ENCODE measurements at regions not wholly inside any gene's neighbourhood (a gene's known extent, or its start where the extent isn't known, plus 50 kb on each side); places are given as distances from the start of the nearest gene placed in this dataset.

- intact Hi-C loops (cut with micrococcal nuclease) = no loop called here
- no peak overlapping the region for H3K27ac Mint-ChIP-seq
- TF ChIP-seq CTCF (IDR thresholded peaks at IDR 0.05) (no peak), EZH2 (IDR thresholded peaks at IDR 0.05; ENCODE audit: borderline replicate concordance, insufficient read depth, low read depth, low read length, poor library complexity, severe bottlenecking) (no peak)
- no peak overlapping the region for H3K4me3 Mint-ChIP-seq
- ChIA-PET POLR2A (no interaction called here), CTCF (no interaction called here)
- Histone ChIP-seq H3K27me3 (replicated peaks in 1 of 4; ENCODE audit: control extremely low read depth in 1 of 4, control insufficient read depth in 3 of 4, insufficient read depth in 4 of 4, low read length in 3 of 4) (peaks cover 0 to 3% (median 1%) of the 10 kb centered on the region in 4 experiments), H3K27ac (ENCODE audit: low read length in 2 of 2) (no peak overlapping the region), H3K36me3 (replicated peaks in 1 of 2; ENCODE audit: control extremely low read depth in 1 of 2, control insufficient read depth in 1 of 2, extremely low read depth in 1 of 2, insufficient read depth in 2 of 2, low read length in 1 of 2) (no peaks in the 10 kb centered on the region), H4K20me1 (ENCODE audit: control insufficient read depth, insufficient read depth, low read length, poor library complexity, severe bottlenecking) (no peaks in the 10 kb centered on the region), H3K4me3 (ENCODE audit: control extremely low read depth in 1 of 5, extremely low read depth in 1 of 5, insufficient read depth in 1 of 5, low read depth in 2 of 5, low read length in 4 of 5) (no peak overlapping the region), H3K4me1 (ENCODE audit: control insufficient read depth in 2 of 2, insufficient read depth in 2 of 2, low read length in 2 of 2) (peaks cover 36 to 53% of the 10 kb centered on the region in 2 donors), H3K9ac (ENCODE audit: low read length) (no peak overlapping the region), H2AFZ (ENCODE audit: insufficient read depth, low read depth, low read length, poor library complexity, severe bottlenecking) (no peak overlapping the region), H3K79me2 (ENCODE audit: control insufficient read depth, insufficient read depth, low read length) (no peaks in the 10 kb centered on the region), H3K4me2 (replicated peaks; ENCODE audit: low read depth, low read length, poor library complexity, severe bottlenecking) (no peak overlapping the region), H3K9me3 (ENCODE audit: control extremely low read depth in 1 of 3, control insufficient read depth in 2 of 3, insufficient read depth in 1 of 3, low read length in 2 of 3) (peaks cover 0 to 18% (median 4%) of the 10 kb centered on the region in 3 donors)
- peaks cover 6% of the 10 kb centered on the region for H3K27me3 Mint-ChIP-seq
- ATAC-seq (ENCODE audit: low read depth) (no peak), DNase-seq (no peak)
- H3K4me1 Mint-ChIP-seq = peaks cover 58% of the 10 kb centered on the region
- WGBS (ENCODE audit: insufficient coverage) = 87% methylated on average over 4 of the region's 4 CpGs
- no peaks in the 10 kb centered on the region for H3K9me3 Mint-ChIP-seq (ENCODE audit: insufficient read depth)
Observed at GRCh38 chr6:213284-213683, 79.0 kb upstream of the DUSP22 start.

DNA sequence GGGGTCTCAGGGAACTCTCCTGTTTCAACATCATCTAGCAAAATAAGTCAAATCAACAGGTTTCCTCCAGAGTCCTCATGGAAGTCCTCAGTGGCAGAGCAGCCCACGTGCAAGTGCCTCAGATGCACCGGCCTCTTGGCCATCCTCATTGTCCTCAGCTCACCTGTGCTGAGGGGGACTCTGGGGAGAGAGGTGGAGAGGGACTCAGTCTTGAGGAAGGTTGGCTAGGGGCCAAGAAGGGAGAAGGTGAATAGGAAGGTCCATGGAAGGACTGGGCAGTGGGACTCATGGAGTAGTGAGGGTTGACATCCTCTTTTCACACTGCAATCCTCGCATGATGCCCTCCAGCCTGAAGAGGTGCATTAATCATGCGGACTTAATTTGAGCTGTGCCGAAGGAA is 77.9 kb upstream of the DUSP22 start:
- H3K27me3 Mint-ChIP-seq = peaks cover 4% of the 10 kb centered on the region
- no peak for TF ChIP-seq EZH2 (IDR thresholded peaks at IDR 0.05; ENCODE audit: borderline replicate concordance, insufficient read depth, low read depth, low read length, poor library complexity, severe bottlenecking)
- TF ChIP-seq CTCF (IDR thresholded peaks at IDR 0.05) = no peak

More for the DNA sequence above, 77.9 kb upstream of the DUSP22 start:
- Histone ChIP-seq H3K4me1 (ENCODE audit: control insufficient read depth in 2 of 2, insufficient read depth in 2 of 2, low read length in 2 of 2) (peaks cover 38 to 53% of the 10 kb centered on the region in 2 donors), H3K4me2 (replicated peaks; ENCODE audit: low read depth, low read length, poor library complexity, severe bottlenecking) (no peak overlapping the region), H4K20me1 (ENCODE audit: control insufficient read depth, insufficient read depth, low read length, poor library complexity, severe bottlenecking) (no peaks in the 10 kb centered on the region), H3K27ac (ENCODE audit: low read length in 2 of 2) (no peak overlapping the region), H3K27me3 (replicated peaks in 1 of 4; ENCODE audit: control extremely low read depth in 1 of 4, control insufficient read depth in 3 of 4, insufficient read depth in 4 of 4, low read length in 3 of 4) (peaks cover 0 to 3% (median 1%) of the 10 kb centered on the region in 4 experiments), H3K9me3 (ENCODE audit: control extremely low read depth in 1 of 3, control insufficient read depth in 2 of 3, insufficient read depth in 1 of 3, low read length in 2 of 3) (peaks cover 0 to 18% (median 4%) of the 10 kb centered on the region in 3 donors), H2AFZ (ENCODE audit: insufficient read depth, low read depth, low read length, poor library complexity, severe bottlenecking) (no peak overlapping the region), H3K4me3 (ENCODE audit: control extremely low read depth in 1 of 5, extremely low read depth in 1 of 5, insufficient read depth in 1 of 5, low read depth in 2 of 5, low read length in 4 of 5) (no peak overlapping the region), H3K9ac (ENCODE audit: low read length) (no peak overlapping the region), H3K36me3 (replicated peaks in 1 of 2; ENCODE audit: control extremely low read depth in 1 of 2, control insufficient read depth in 1 of 2, extremely low read depth in 1 of 2, insufficient read depth in 2 of 2, low read length in 1 of 2) (no peaks in the 10 kb centered on the region), H3K79me2 (ENCODE audit: control insufficient read depth, insufficient read depth, low read length) (no peaks in the 10 kb centered on the region)
- ChIA-PET CTCF (no interaction called here), POLR2A (no interaction called here)
- ATAC-seq (ENCODE audit: low read depth) (no peak), DNase-seq (no peak)
- H3K9me3 Mint-ChIP-seq (ENCODE audit: insufficient read depth) = no peaks in the 10 kb centered on the region
- peaks cover 59% of the 10 kb centered on the region for H3K4me1 Mint-ChIP-seq
- H3K4me3 Mint-ChIP-seq = no peak overlapping the region
- intact Hi-C loops (cut with micrococcal nuclease) = no loop called here
- H3K27ac Mint-ChIP-seq = no peak overlapping the region
- 98% methylated on average over 5 of the region's 5 CpGs for WGBS (ENCODE audit: insufficient coverage)

All from B cell (primary cell).